ENCODE measurements at regions not wholly inside any gene's neighbourhood (a gene's known extent, or its start where the extent isn't known, plus 50 kb on each side); places are given as distances from the start of the nearest gene placed in this dataset.

GRCh38 chr7:52413051-52413450 lies 622.4 kb upstream of the POM121L12 start:
- in situ Hi-C loops (cut with HindIII; ENCODE audit: low sequenced_read_pairs): no loop called here
- H3K4me3 ChIP-seq (ENCODE audit: low read depth, low read length): no peak overlapping the region
- no peak for DNase-seq (ENCODE audit: low read depth, low spot score)
- TF ChIP-seq CTCF (IDR thresholded peaks at IDR 0.05; ENCODE audit: low read depth, low read length): no peak

- no peak overlapping the region for H3K4me3 ChIP-seq (ENCODE audit: low read depth, low read length)
- in situ Hi-C loops (cut with HindIII; ENCODE audit: low sequenced_read_pairs): no loop called here
- no peak for DNase-seq (ENCODE audit: low read depth, low spot score)
- no peak for TF ChIP-seq CTCF (IDR thresholded peaks at IDR 0.05; ENCODE audit: low read depth, low read length)
Measured at GRCh38 chr7:52410032-52410431, 625.4 kb upstream of the POM121L12 start.

- DNase-seq (ENCODE audit: low read depth, low spot score): no peak
- no peak overlapping the region for H3K4me3 ChIP-seq (ENCODE audit: low read depth, low read length)
- no peak for TF ChIP-seq CTCF (IDR thresholded peaks at IDR 0.05; ENCODE audit: low read depth, low read length)
- in situ Hi-C loops (cut with HindIII; ENCODE audit: low sequenced_read_pairs): no loop called here
Measured at GRCh38 chr7:52406808-52407207, 628.6 kb upstream of the POM121L12 start.

GRCh38 chr7:52382731-52383130 lies 652.7 kb upstream of the POM121L12 start:
- no peak overlapping the region for H3K4me3 ChIP-seq (ENCODE audit: low read depth, low read length)
- no peak for DNase-seq (ENCODE audit: low read depth, low spot score)
- in situ Hi-C loops (cut with HindIII; ENCODE audit: low sequenced_read_pairs): no loop called here
- TF ChIP-seq CTCF (IDR thresholded peaks at IDR 0.05; ENCODE audit: low read depth, low read length): no peak

GRCh38 chr7:52369922-52370321 lies 665.5 kb upstream of the POM121L12 start:
- in situ Hi-C loops (cut with HindIII; ENCODE audit: low sequenced_read_pairs): no loop called here
- no peak for TF ChIP-seq CTCF (IDR thresholded peaks at IDR 0.05; ENCODE audit: low read depth, low read length)
- DNase-seq (ENCODE audit: low read depth, low spot score): no peak

GRCh38 chr7:52365349-52365748 lies 670.1 kb upstream of the POM121L12 start:
- in situ Hi-C loops (cut with HindIII; ENCODE audit: low sequenced_read_pairs): no loop called here
- no peak for TF ChIP-seq CTCF (IDR thresholded peaks at IDR 0.05; ENCODE audit: low read depth, low read length)
- no peak for DNase-seq (ENCODE audit: low read depth, low spot score)
- no peak overlapping the region for H3K4me3 ChIP-seq (ENCODE audit: low read depth, low read length)

More at GRCh38 chr7:52369922-52370321, 665.5 kb upstream of the POM121L12 start:
- H3K4me3 ChIP-seq (ENCODE audit: low read depth, low read length): no peak overlapping the region

- in situ Hi-C loops (cut with HindIII; ENCODE audit: low sequenced_read_pairs): no loop called here
- no peak for TF ChIP-seq CTCF (IDR thresholded peaks at IDR 0.05; ENCODE audit: low read depth, low read length)
- no peak for DNase-seq (ENCODE audit: low read depth, low spot score)
- H3K4me3 ChIP-seq (ENCODE audit: low read depth, low read length): no peak overlapping the region
Measured at GRCh38 chr7:52362521-52362920, 672.9 kb upstream of the POM121L12 start.
